Fibroblast of peridontal ligament (primary cell): ENCODE measurements at regions not wholly inside any gene's neighbourhood (a gene's known extent, or its start where the extent isn't known, plus 50 kb on each side); places are given as distances from the start of the nearest gene placed in this dataset.
"Not testable (repeated sequence)": the region's sequence is repeated elsewhere in the genome, so short reads cannot be mapped to it uniquely, and the experiment has no call there.

Source experiments
- DNase-seq: peaks from one replicate; pipeline ENCODE4 v3.0.0-alpha.2; 2010; ENCODE audit errors: extremely low read depth

GRCh38 chr15:69917056-69917455 lies 180.7 kb downstream of the TLE3 start:
- DNase-seq = no peak

GRCh38 chr15:69919816-69920215 lies 177.9 kb downstream of the TLE3 start:
- DNase-seq = no peak

- DNase-seq = no peak
Measured at GRCh38 chr15:69920221-69920620, 177.5 kb downstream of the TLE3 start.

- DNase-seq = no peak
Measured at GRCh38 chr15:69921626-69922619, 175.8 kb downstream of the TLE3 start.

- DNase-seq = no peak
Measured at GRCh38 chr15:69924531-69924930, 173.2 kb downstream of the TLE3 start.

GRCh38 chr15:69926006-69926405 lies 171.7 kb downstream of the TLE3 start:
- no peak for DNase-seq

- DNase-seq = no peak
Measured at GRCh38 chr15:69926721-69927120, 171.0 kb downstream of the TLE3 start.

- not testable (repeated sequence) for DNase-seq
Measured at GRCh38 chr15:69928890-69929289, 168.8 kb downstream of the TLE3 start.

- DNase-seq = no peak
Measured at GRCh38 chr15:69929905-69930630, 167.6 kb downstream of the TLE3 start.

- DNase-seq = no peak
Measured at GRCh38 chr15:69930754-69931153, 167.0 kb downstream of the TLE3 start.

- DNase-seq = no peak
Measured at GRCh38 chr15:69931156-69931555, 166.6 kb downstream of the TLE3 start.

- DNase-seq = no peak
Measured at GRCh38 chr15:69934607-69935006, 163.1 kb downstream of the TLE3 start.

GRCh38 chr15:69939513-69940440 lies 157.9 kb downstream of the TLE3 start:
- DNase-seq = no peak

GRCh38 chr15:69940441-69941300 lies 157.0 kb downstream of the TLE3 start:
- no peak for DNase-seq

GRCh38 chr15:69941301-69941605 lies 156.5 kb downstream of the TLE3 start:
- no peak for DNase-seq

- DNase-seq = no peak
Measured at GRCh38 chr15:69941706-69942495, 155.8 kb downstream of the TLE3 start.

- DNase-seq = no peak
Measured at GRCh38 chr15:69943637-69944036, 154.1 kb downstream of the TLE3 start.

- DNase-seq = no peak
Measured at GRCh38 chr15:69945729-69946128, 152.0 kb downstream of the TLE3 start.

GRCh38 chr15:69946870-69947269 lies 150.8 kb downstream of the TLE3 start:
- no peak for DNase-seq

GRCh38 chr15:69947394-69947793 lies 150.3 kb downstream of the TLE3 start:
- DNase-seq = no peak
